Uterus (tissue), 3 donors: ENCODE measurements at regions not wholly inside any gene's neighbourhood (a gene's known extent, or its start where the extent isn't known, plus 50 kb on each side); places are given as distances from the start of the nearest gene placed in this dataset.
"Not testable (repeated sequence)": the region's sequence is repeated elsewhere in the genome, so short reads cannot be mapped to it uniquely, and the experiment has no call there.

Experiments used
- DNase-seq, 2 donors: peaks; one replicate each; pipeline ENCODE4 v3.0.0-alpha.2; 2019 to 2020
- H3K27ac ChIP-seq, 2 donors: fragments of 200-600 bp; sonication (generic); 1 replicate in 1 of 2; 2 replicates in 1 of 2; pipeline ENCODE4 v1.5.1; 2016 to 2018
- H3K27me3 ChIP-seq, 2 donors: fragments of 200-600 bp; sonication (generic); one replicate each; pipeline ENCODE4 v1.5.1; 2018 to 2019; ENCODE audit warnings: control low read depth in 1 of 2
- H3K36me3 ChIP-seq, 2 donors: fragments of 200-600 bp; sonication (generic); one replicate each; pipeline ENCODE4 v1.5.1; 2019; ENCODE audit warnings: control low read depth in 1 of 2
- H3K4me1 ChIP-seq, 2 donors: fragments of 200-600 bp; sonication (generic); one replicate each; pipeline ENCODE4 v1.5.1; 2018 to 2019; ENCODE audit warnings: control low read depth in 1 of 2
- H3K4me3 ChIP-seq, 2 donors: fragments of 200-600 bp; sonication (generic); 1 replicate in 1 of 2; 2 replicates in 1 of 2; pipeline ENCODE4 v1.5.1; 2018 to 2019; ENCODE audit warnings: mild to moderate bottlenecking in 1 of 2
- H3K9me3 ChIP-seq, 2 donors: fragments of 200-600 bp; sonication (generic); one replicate each; pipeline ENCODE4 v1.5.1; 2019; ENCODE audit warnings: control low read depth in 1 of 2
- CTCF ChIP-seq, 4 experiments: fragments of 200-600 bp in 2 of 4; fragments of 450-650 bp in 2 of 4; sonication (generic) in 2 of 4; IDR thresholded peaks; one replicate each; pipeline ENCODE4 v1.5.1; 2016 to 2019; ENCODE audit warnings: antibody characterized with exemption in 4 of 4, mild to moderate bottlenecking in 2 of 4, moderate library complexity in 1 of 4
- POLR2A ChIP-seq, 2 donors: fragments of 450-650 bp; IDR thresholded peaks; one replicate each; pipeline ENCODE4 v1.6.1; 2016; ENCODE audit warnings: antibody characterized with exemption in 2 of 2, mild to moderate bottlenecking in 1 of 2, moderate library complexity in 1 of 2
- intact Hi-C: fragments of 100-400 bp; cut with DNase I; formaldehyde crosslinking; loops from one replicate; pipeline ENCODE4 v1.15.1; 2023; ENCODE audit warnings: low total_unique reads
- donor health status: DM: yes; HTN: yes; CAD: no.

GRCh38 chr18:38642711-38643110 is 1077.1 kb upstream of the CELF4 start:
- Histone ChIP-seq H3K4me1 (no peaks in the 10 kb centered on the region), H3K27ac (no peak overlapping the region), H3K9me3 (no peaks in the 10 kb centered on the region), H3K4me3 (no peak overlapping the region), H3K36me3 (no peaks in the 10 kb centered on the region), H3K27me3 (no peaks in the 10 kb centered on the region)
- intact Hi-C loops, result no loop called here
- no peak for DNase-seq
- TF ChIP-seq CTCF (IDR thresholded peaks at IDR 0.05) (no peak), POLR2A (IDR thresholded peaks at IDR 0.05) (no peak)

GRCh38 chr18:38639700-38640099 is 1074.1 kb upstream of the CELF4 start:
- DNase-seq, H3K9me3 ChIP-seq, H3K27ac ChIP-seq, intact Hi-C loops, H3K4me3 ChIP-seq, H3K36me3 ChIP-seq, H3K4me1 ChIP-seq, H3K27me3 ChIP-seq: not testable (repeated sequence)

- Histone ChIP-seq H3K4me3 (no peak overlapping the region), H3K9me3 (no peaks in the 10 kb centered on the region), H3K27me3 (no peaks in the 10 kb centered on the region), H3K36me3 (no peaks in the 10 kb centered on the region), H3K27ac (no peak overlapping the region), H3K4me1 (no peaks in the 10 kb centered on the region)
- intact Hi-C loops, result no loop called here
- DNase-seq, result no peak
- no peak for TF ChIP-seq POLR2A (IDR thresholded peaks at IDR 0.05)
- no peak for TF ChIP-seq CTCF (IDR thresholded peaks at IDR 0.05)
These were observed 1070.3 kb upstream of the CELF4 start for GRCh38 chr18:38635709-38636430.

GRCh38 chr18:38634117-38634516 is 1068.5 kb upstream of the CELF4 start:
- Histone ChIP-seq H3K4me3 (no peak overlapping the region), H3K4me1 (no peaks in the 10 kb centered on the region), H3K27me3 (no peaks in the 10 kb centered on the region), H3K36me3 (no peaks in the 10 kb centered on the region), H3K27ac (no peak overlapping the region), H3K9me3 (no peaks in the 10 kb centered on the region)
- intact Hi-C loops, result no loop called here
- TF ChIP-seq CTCF (IDR thresholded peaks at IDR 0.05), result no peak
- no peak for DNase-seq

GRCh38 chr18:38633333-38633732 is 1067.7 kb upstream of the CELF4 start:
- no peak for DNase-seq
- TF ChIP-seq CTCF (IDR thresholded peaks at IDR 0.05) (no peak), POLR2A (IDR thresholded peaks at IDR 0.05) (no peak)
- no peak overlapping the region for H3K4me3 ChIP-seq
- H3K27me3 ChIP-seq, result no peaks in the 10 kb centered on the region
- H3K36me3 ChIP-seq, result no peaks in the 10 kb centered on the region
- intact Hi-C loops, result no loop called here
- H3K27ac ChIP-seq, result no peak overlapping the region
- H3K4me1 ChIP-seq, result no peaks in the 10 kb centered on the region
- no peaks in the 10 kb centered on the region for H3K9me3 ChIP-seq

- intact Hi-C loops, result no loop called here
- TF ChIP-seq CTCF (IDR thresholded peaks at IDR 0.05), result no peak
- no peak for TF ChIP-seq POLR2A (IDR thresholded peaks at IDR 0.05)
These were observed 1053.5 kb upstream of the CELF4 start for GRCh38 chr18:38619129-38619528.

More at GRCh38 chr18:38619129-38619528, 1053.5 kb upstream of the CELF4 start:
- no peak overlapping the region for H3K27ac ChIP-seq
- H3K4me1 ChIP-seq, result no peaks in the 10 kb centered on the region
- no peak overlapping the region for H3K4me3 ChIP-seq
- DNase-seq, result no peak
- H3K27me3 ChIP-seq, result no peaks in the 10 kb centered on the region
- H3K9me3 ChIP-seq, result no peaks in the 10 kb centered on the region
- no peaks in the 10 kb centered on the region for H3K36me3 ChIP-seq
